ENCODE measurements at regions not wholly inside any gene's neighbourhood (a gene's known extent, or its start where the extent isn't known, plus 50 kb on each side); places are given as distances from the start of the nearest gene placed in this dataset.

DNA sequence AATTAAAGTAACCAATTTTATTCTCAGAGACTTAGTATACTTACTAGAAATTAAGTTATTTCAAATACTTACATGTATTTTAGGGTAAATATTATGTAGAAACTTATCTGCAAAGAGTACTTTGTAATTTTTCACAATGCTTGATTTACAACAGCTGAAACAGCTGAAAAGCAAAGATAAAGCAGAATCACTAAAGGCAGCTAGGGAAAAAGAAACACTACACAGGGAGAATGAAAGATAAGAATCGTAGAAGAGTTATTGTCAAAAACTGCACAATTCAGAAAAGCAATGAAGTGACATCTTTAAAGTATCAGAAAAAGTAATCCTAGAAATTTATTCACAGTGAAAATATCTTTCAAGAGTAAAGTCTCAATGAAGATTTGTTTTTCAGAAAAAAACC is 69.7 kb upstream of the ZNF804B start:
- TF ChIP-seq, protein P1, sequence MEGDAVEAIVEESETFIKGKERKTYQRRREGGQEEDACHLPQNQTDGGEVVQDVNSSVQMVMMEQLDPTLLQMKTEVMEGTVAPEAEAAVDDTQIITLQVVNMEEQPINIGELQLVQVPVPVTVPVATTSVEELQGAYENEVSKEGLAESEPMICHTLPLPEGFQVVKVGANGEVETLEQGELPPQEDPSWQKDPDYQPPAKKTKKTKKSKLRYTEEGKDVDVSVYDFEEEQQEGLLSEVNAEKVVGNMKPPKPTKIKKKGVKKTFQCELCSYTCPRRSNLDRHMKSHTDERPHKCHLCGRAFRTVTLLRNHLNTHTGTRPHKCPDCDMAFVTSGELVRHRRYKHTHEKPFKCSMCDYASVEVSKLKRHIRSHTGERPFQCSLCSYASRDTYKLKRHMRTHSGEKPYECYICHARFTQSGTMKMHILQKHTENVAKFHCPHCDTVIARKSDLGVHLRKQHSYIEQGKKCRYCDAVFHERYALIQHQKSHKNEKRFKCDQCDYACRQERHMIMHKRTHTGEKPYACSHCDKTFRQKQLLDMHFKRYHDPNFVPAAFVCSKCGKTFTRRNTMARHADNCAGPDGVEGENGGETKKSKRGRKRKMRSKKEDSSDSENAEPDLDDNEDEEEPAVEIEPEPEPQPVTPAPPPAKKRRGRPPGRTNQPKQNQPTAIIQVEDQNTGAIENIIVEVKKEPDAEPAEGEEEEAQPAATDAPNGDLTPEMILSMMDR (IDR thresholded peaks at IDR 0.05; ENCODE audit: borderline replicate concordance, extremely low read depth, low read length, poor library complexity, severe bottlenecking): no peak
- no peak for TF ChIP-seq EZH2 (IDR thresholded peaks at IDR 0.05; ENCODE audit: borderline replicate concordance, low read depth, low read length, severe bottlenecking)

All from DND-41 (cell line).